ENCODE measurements at regions not wholly inside any gene's neighbourhood (a gene's known extent, or its start where the extent isn't known, plus 50 kb on each side); places are given as distances from the start of the nearest gene placed in this dataset.
"Not testable (repeated sequence)": the region's sequence is repeated elsewhere in the genome, so short reads cannot be mapped to it uniquely, and the experiment has no call there.

GRCh38 chr6:144922120-144922722 is 637.1 kb downstream of the UTRN start:
- no peak for DNase-seq (ENCODE audit: low read depth)

- not testable (repeated sequence) for DNase-seq (ENCODE audit: low read depth)
These were observed 637.8 kb downstream of the UTRN start for GRCh38 chr6:144922771-144923490.

GRCh38 chr6:144923491-144923787 is 638.3 kb downstream of the UTRN start:
- not testable (repeated sequence) for DNase-seq (ENCODE audit: low read depth)

GRCh38 chr6:144928847-144929246 is 643.7 kb downstream of the UTRN start:
- DNase-seq (ENCODE audit: low read depth), result no peak

GRCh38 chr6:144929262-144929661 is 644.1 kb downstream of the UTRN start:
- DNase-seq (ENCODE audit: low read depth), result no peak

GRCh38 chr6:144931172-144932035 is 646.3 kb downstream of the UTRN start:
- DNase-seq (ENCODE audit: low read depth), result no peak

GRCh38 chr6:144932621-144933020 is 647.5 kb downstream of the UTRN start:
- no peak for DNase-seq (ENCODE audit: low read depth)

- DNase-seq (ENCODE audit: low read depth), result no peak
These were observed 650.0 kb downstream of the UTRN start for GRCh38 chr6:144935181-144935580.

- DNase-seq (ENCODE audit: low read depth), result no peak
These were observed 650.5 kb downstream of the UTRN start for GRCh38 chr6:144935661-144936060.

GRCh38 chr6:144936764-144937163 is 651.6 kb downstream of the UTRN start:
- DNase-seq (ENCODE audit: low read depth), result no peak

GRCh38 chr6:144939921-144940320 is 654.8 kb downstream of the UTRN start:
- no peak for DNase-seq (ENCODE audit: low read depth)

- no peak for DNase-seq (ENCODE audit: low read depth)
These were observed 659.0 kb downstream of the UTRN start for GRCh38 chr6:144944106-144944505.

- no peak for DNase-seq (ENCODE audit: low read depth)
These were observed 662.4 kb downstream of the UTRN start for GRCh38 chr6:144947398-144947976.

GRCh38 chr6:144951730-144952437 is 666.7 kb downstream of the UTRN start:
- DNase-seq (ENCODE audit: low read depth), result no peak

- no peak for DNase-seq (ENCODE audit: low read depth)
These were observed 667.5 kb downstream of the UTRN start for GRCh38 chr6:144952456-144953240.

GRCh38 chr6:144953552-144954240 is 668.6 kb downstream of the UTRN start:
- no peak for DNase-seq (ENCODE audit: low read depth)

GRCh38 chr6:144954241-144954556 is 669.1 kb downstream of the UTRN start:
- DNase-seq (ENCODE audit: low read depth), result no peak

- DNase-seq (ENCODE audit: low read depth), result no peak
These were observed 670.3 kb downstream of the UTRN start for GRCh38 chr6:144955392-144955791.

GRCh38 chr6:144955859-144956258 is 670.7 kb downstream of the UTRN start:
- DNase-seq (ENCODE audit: low read depth), result no peak

GRCh38 chr6:144956697-144957096 is 671.6 kb downstream of the UTRN start:
- DNase-seq (ENCODE audit: low read depth), result not testable (repeated sequence)
